GM21576 (cell line): ENCODE measurements at regions not wholly inside any gene's neighbourhood (a gene's known extent, or its start where the extent isn't known, plus 50 kb on each side); places are given as distances from the start of the nearest gene placed in this dataset.

ENCODE experiments used
- ATAC-seq: cut with Tn5 transposase; IDR thresholded peaks from one replicate; pipeline ENCODE4 v1.9.1; 2021; ENCODE audit warnings: mild to moderate bottlenecking, moderate library complexity; ENCODE audit not compliant: unreplicated experiment

DNA sequence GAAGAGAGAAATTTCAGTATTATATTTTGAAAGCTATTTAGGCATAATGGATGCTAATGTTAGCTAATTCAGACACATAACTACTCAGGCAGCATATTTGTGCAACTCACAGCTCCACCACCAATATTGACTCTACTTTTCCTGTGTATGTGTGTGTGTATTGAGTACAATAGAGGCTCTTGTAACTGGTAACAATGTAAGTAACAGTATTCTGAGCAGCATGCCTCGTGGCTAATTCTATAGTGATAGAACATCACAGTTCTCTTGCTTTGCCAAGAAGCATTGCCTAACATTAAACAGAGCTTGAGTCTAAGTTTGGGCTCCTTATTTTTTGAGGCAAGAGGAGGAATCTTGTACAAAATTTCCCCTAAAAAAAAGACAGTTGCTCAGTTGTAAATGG is 98.6 kb upstream of the ARHGEF26 start:
- no peak for ATAC-seq

DNA sequence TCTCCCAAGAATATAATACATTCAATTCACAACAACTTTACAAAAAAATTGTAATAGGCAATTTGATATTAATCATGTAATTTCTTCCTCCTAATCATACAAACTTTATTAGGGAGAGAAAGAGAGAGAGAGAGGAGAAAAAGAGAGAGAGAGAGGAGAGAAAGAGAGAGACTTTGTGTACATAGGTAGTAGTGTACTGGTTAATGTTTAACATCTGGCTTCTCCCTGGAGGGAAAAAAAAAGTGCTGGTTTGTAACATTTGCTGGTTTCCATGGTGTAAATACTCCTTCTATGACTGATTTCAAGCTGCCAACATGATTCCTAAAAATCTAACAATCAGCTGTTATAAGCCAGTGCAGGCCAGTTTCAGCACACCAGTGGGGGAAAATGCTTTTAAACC is 98.0 kb upstream of the ARHGEF26 start:
- no peak for ATAC-seq

DNA sequence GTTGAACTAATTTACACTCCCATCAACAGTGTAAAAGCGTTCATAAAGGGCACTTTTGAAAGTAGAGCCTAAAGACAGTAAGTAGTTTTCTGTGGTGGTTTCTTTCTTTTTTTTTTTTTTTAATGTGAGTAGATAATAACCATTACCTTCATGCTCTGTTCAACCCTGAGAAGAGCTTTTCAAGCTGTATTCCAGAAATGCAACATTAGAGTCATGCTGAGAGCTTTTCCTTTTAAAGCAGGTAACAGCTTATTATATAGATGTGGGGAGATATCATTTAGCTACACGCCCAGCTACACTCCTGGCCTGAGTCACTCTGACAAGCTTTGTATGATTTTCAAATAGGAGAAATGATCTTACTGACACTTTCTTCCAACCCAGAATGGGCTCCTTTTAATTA is 96.2 kb upstream of the ARHGEF26 start:
- no peak for ATAC-seq

DNA sequence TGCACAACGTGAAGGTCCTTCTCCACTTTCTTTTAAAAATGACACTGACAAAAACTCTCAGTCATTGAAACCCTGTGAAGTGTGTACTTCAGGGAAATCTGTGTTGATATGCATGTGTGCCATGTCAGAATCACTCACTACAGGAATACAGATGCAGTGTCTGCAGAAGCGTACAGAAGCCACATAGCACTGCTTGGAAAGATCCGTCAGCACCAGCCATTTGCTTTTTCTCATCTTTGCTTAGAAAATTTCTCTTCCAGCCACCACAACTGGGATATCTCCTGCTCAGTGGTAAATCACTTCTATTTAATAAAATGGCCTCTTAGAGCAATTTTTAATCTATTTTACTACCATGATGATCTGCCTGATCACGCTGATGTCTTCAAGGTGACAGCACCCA is 91.3 kb upstream of the ARHGEF26 start:
- ATAC-seq: no peak

DNA sequence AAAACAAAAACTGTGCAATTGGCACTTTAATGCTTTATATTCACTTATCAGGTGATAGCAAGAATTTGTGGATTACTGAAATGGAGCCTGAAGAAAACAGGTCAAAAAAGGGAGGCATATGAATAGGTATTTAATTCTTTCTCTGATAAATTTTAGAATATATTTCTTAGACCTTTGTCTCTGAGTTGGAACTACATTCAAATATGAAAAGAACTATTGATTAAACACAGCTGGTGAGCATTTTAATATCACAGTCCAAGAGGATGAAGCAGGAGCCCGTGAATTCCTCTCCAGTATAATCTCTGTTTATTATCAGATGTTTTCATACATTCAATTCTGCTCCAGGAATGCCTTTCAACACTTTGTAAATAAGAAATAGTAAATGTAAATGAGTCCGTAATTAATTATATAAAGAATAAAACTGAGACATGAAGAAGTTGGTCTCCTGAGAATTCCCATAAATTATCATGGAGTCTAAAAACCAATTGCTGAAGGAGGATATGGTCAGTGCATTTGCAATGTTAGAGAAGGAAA is 86.3 kb upstream of the ARHGEF26 start:
- no peak for ATAC-seq

DNA sequence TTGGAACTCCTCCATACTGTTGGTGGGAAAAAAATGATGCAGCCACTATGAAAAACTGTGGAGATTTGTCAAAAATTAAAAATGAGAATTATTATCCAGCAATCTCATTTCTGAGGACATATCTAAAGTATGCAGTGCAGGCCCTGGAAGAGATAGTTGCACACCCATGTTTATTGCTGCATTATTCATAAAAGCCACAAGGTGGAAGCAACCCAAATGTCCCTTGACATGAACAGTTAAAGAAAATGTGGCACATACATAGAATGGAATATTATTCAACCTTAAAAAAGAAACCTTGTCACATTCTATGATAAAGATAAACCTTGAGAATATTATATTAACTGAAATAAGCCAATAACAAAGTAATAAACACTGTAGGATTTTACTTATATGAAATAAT is 80.9 kb upstream of the ARHGEF26 start:
- peak; percentile 75 for ATAC-seq

DNA sequence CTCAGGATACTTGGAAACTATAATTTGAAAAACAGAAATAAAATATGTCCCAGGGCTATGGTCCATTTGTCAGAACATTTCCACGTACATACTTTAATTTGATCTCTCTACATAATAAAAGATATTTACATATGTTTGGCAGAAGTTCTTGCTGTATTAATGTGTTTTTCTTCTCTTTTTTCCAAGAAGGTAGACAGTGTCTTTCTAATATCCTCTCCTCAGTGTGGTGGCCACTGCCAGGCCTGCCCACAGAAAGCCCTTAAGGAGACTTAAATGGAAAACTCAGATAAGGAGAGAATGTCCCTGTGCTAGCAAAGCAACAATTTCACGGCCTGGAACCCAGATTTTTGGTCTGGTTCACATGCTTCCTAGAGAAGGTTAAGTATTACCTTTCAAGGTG is 76.5 kb upstream of the ARHGEF26 start:
- ATAC-seq: no peak

DNA sequence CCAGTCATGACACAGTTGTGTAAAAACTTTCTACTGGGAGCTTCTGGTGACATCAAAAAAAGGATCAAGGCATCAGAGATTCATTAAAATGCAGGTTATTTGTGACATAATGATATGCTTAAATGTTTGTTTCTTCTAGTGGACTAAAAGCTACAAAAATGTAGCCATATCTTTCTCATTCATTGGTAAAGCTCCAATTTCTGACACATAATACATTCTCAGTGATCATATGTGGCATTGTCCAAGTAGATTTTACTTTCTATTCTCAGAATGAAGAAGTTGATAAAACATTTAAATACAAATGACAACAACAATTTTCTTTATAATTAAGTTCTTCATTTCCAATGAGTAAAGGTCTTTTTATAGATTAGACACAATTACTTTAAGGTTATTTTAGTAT is 71.0 kb upstream of the ARHGEF26 start:
- ATAC-seq: no peak

DNA sequence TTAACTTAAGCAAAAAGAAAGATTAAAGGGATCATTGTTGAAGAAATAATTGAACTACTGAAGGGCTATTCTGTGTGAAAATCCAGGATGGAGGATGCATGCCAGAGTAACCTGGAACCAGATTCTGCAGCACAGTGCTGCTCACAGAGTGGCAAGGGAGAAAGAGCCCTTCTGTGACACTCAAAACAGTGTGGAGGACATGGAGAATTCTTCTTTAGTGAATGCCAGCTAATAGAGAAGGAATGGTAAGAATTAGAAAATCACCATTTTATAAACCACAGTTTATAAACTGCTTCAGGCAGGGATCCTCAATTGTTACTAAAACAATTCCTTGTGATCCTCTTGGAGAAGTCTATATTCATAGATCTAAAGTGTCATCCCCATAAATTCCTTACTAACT is 70.4 kb upstream of the ARHGEF26 start:
- no peak for ATAC-seq

DNA sequence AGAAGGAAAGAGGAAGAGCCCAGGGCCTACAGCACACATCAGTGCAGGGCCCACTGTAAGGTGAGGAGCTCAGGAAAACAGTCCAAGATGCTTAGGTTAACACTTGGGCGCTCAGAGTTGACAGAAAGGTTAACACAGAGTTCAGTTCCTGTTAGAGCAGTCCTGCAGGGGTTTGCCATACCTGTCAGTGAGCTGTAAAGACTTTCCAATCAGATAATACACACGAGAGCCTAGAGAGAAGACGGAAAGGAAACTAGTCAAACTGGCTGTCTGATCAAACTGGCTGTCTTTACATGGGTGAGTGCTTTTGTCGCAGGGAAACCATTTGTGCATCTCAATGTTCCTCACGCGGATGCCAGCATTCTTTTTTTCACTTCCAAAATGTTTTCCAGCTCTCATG is 61.4 kb upstream of the ARHGEF26 start:
- ATAC-seq: no peak

DNA sequence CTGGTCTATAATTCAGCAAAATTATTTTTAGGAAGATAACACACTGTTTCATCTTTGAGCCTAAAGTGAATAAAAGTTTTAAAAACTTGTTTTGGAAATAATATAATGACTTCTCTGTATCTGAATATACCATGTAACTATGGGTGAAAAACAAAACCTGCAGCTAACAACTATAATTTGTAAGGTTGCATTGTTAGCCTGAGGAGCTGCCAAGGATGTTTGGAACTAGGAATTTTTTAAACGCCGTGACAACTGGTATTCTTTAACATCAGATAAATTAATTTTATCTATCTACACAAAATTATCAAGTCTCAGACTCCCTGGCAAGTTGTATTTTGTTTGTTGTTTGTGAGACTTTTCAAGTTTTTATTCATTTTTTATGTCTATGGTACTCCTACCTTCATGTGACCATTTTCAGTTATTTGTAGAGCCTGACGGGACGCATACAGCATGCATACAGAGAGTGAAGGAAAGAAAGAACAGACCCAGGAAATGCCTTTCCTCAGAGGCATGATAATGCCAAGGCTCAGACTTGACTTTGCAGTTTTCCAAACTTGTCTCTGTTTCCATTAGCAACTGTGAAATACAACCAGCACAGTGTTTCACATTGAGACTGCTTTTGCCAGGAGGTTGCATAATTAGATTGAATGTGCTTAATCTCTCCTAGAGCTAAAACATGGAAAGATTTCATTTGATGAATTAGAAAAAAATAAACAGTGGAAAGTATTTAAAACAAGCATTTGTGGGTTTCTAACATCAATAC is 60.8 kb upstream of the ARHGEF26 start:
- ATAC-seq: no peak

DNA sequence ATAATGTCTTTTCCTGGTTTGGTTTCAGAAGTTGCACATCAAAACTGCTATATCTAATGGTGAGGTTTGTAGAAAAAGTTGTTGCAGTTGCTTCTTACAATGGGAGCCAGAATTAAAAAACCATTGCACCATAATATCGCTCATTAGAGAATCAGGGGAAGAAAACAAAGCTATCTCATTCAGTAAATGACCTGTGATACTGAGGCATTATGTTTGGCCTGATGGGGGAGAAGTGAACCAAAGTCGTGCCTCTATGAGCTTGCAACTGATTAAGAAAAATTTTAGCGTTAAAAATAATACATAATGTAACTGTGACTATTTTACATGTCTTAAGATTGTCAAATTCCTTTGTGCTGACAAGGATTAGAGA is 60.2 kb upstream of the ARHGEF26 start:
- no peak for ATAC-seq

DNA sequence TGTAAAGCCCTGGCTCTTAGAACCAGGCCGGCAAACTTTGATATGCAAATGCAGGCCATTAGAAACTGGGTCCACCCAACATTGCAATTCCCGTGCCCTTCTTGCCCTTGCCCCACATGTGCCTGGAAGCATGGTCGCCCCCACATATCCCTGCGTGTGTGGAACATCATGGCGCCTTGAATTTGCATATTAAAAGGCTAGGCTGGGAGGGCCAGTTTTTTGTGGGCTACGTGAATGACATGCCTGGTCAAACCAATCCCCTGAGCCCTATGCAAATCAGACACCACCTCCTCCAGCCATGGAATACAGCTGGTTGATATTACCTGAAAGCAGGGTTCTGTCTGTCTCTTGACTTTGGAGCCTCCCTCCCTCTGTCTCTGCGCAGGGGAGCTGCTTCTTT is 58.7 kb upstream of the ARHGEF26 start:
- ATAC-seq: no peak

DNA sequence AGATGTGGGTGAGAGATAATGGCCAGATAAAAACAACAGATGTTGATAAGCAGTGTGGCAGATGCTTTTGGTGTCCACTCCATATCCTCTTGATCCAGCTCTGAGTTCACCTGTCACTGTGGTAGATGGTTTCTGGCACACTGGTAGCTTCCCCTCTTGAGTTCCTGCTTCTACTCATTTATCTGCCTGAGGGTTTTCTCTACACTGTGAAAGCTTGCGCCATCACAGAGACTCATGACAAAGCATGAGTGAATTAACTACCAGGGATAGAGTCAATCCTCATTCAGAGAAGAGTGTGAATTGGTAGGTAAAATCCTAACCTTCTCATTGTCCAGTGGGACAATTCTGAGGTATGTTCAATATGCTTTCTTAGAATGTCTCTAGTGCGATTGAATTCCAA is 50.0 kb upstream of the ARHGEF26 start:
- ATAC-seq: no peak
